HuH-7 (cell line): ENCODE measurements at regions not wholly inside any gene's neighbourhood (a gene's known extent, or its start where the extent isn't known, plus 50 kb on each side); places are given as distances from the start of the nearest gene placed in this dataset.

Experiments used
- DNase-seq: peaks from one replicate; pipeline ENCODE4 v3.0.0; 2011; ENCODE audit warnings: low spot score

DNA sequence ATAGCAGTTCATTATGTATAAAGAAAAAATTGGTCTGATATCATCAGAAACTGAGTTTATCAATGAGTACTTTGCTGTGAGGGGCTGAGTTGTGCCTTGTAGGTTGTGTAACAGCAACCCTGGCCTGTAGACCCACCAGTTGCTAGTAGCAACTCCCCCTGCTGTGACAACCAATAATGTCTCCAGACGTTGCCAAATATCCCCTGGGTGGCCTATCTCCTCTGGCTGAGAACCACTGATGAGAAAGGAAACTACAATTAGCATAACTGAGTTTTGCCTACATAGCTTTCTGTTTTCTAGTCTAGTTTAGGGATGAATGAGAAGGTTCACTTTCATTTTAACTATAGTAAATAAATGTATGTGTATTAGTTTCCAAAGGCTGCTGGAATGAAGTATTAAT is 234.1 kb downstream of the CPE start:
- no peak for DNase-seq

DNA sequence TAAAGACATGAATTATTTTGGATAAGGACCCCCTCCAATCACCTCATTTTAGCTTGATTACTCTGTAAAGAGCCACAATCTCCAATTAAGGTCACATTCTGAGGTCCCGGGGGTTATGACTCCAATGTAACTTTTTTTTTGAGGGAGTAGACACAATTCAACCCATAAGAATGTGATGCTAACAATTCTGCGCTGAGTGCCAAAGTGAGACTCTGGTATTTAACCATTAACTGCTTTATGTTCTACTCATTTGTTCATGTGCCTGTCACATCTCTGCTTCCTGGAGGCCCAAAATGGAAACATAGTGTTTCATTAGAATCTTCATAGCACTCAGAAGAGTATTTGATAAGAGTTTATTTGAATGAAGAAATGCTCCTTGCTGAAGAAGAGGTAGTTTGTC is 234.8 kb downstream of the CPE start:
- DNase-seq, result no peak

DNA sequence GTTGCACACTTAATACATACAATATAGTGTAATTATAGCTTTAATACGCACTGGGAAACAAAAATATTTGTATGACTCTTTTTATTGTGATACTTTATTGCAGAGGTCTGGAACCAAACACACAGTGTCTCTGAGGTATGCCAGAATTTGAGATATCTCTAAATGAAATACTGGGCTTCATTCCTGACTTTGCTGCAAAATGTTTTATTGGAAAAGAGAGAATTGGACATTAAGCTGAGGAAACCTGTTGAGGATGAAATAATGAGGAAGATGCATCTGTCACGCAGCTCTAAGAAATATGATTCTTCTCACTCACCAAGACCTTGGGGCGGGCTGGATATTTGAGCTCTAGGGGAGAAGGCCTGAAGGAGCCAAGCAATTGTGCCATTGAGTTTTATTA is 242.1 kb downstream of the CPE start:
- no peak for DNase-seq

DNA sequence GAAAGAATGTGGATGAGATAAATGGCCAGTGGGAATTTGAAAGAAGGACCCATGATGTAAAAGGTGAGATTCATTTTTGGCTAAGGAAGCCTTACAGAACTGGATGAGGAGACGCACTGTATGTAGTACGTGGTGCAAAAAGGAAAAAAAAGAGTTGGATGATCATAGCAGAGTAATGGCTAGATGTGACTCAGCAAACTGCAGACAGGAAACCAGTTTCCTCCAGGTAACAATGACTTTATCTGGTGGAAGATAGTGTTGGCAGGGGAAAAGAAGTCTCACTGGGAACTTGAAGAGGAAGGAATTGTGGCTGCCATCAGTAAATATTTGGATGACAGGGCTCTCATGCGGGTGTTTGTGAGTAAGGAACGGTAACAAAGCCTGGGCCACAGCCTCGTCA is 243.2 kb downstream of the CPE start:
- no peak for DNase-seq

- no peak for DNase-seq
Measured at GRCh38 chr4:165625281-165625680, 246.5 kb downstream of the CPE start.

DNA sequence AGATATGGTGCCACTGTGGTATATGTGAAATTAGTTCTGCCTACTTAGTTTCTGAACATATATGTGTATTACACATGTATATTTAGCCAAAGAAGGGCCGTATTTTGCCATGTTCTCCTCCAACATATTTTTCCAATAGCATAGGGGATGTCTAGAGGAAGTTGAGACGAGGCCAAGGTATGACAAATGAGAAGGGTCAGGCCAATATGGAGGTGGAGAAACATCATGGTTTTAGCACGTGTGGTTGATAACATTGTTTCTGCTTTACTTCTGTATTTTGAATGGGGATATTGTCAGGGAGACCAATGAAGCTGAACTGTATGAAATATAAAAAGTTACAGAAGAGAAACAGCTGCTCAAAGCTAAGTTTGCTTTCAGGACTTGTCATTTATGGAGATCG is 246.7 kb upstream of the TLL1 start:
- DNase-seq, result no peak

GRCh38 chr4:165627128-165627527 is 245.9 kb upstream of the TLL1 start:
- DNase-seq, result no peak

- DNase-seq, result no peak
Measured at GRCh38 chr4:165627548-165627947, 245.5 kb upstream of the TLL1 start.

- DNase-seq, result no peak
Measured at GRCh38 chr4:165628572-165628971, 244.5 kb upstream of the TLL1 start.

- DNase-seq, result no peak
Measured at GRCh38 chr4:165630671-165631070, 242.4 kb upstream of the TLL1 start.

DNA sequence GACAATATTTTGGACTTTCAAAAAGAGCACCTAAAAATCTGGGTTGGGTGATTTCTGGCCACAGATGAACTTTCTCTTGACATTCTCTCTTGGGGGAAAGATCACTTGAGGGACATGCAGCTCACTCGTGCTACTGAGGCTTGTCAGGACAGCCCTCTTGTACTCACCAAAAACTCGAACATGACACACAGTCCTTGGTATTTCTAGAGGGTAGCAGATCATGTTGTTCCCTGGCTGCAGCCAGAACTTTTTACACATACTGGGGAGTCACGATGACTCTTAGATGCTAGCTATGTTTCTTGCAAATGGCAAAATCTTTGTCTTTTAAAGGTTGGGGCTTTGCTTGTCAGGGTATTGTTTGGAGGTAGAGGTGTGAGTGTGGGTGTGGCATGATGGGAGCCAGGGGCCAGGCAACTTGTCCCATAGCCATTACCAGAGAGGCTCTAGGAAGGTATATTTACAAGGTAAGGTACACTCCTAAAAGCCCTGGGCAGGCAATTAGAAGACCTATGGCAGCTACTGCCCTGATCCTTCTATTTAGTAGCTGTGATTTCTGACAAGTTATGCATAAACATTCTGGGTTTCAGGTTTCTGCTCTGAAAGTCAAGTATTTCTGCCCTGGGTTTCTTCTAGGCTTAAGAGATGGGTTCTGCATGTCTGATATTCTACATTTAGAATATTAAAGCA is 241.7 kb upstream of the TLL1 start:
- DNase-seq, result no peak

DNA sequence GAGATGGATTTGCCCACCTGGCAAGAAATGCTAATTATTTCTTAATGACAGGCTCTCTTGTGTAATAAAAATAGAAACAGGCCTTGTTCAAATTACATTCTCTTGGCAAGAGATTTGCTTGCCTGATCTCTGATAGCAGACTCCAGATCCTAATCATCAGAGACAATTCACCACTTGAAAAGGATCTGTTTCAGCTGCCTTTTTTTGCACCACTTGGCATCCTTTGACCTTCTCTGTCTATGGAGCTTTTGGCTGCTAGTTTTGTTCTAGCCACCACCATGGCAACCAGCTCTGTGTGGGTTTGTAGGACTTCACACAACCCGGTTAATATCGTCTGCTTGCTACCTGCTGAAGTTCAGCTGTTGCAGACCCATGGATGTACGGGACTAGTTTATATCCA is 241.1 kb upstream of the TLL1 start:
- DNase-seq, result no peak

- no peak for DNase-seq
Measured at GRCh38 chr4:165634766-165635165, 238.3 kb upstream of the TLL1 start.

GRCh38 chr4:165635381-165635780 is 237.7 kb upstream of the TLL1 start:
- DNase-seq, result no peak

- no peak for DNase-seq
Measured at GRCh38 chr4:165635951-165636350, 237.1 kb upstream of the TLL1 start.

DNA sequence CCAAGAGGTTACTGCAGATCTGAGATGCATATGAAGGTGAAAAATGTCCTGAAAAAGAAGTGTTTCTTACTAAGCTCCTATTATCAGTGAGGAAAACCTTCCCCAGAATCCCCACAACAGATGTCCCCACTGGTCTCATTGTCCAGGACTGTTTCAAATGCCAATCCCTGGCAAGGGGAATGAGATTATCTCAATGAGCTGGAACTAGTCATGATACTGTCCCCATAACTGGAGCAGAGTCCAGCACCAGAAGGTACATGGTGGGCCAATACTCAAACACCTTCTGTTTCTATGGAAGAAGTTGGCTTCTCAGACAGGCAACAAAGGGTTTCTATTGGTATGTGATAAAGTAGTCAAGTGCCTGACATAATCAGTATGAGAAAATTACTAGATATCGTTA is 221.1 kb upstream of the TLL1 start:
- no peak for DNase-seq

GRCh38 chr4:165654556-165654955 is 218.5 kb upstream of the TLL1 start:
- no peak for DNase-seq

GRCh38 chr4:165656399-165656798 is 216.6 kb upstream of the TLL1 start:
- no peak for DNase-seq

GRCh38 chr4:165656829-165657490 is 216.1 kb upstream of the TLL1 start:
- DNase-seq, result no peak

DNA sequence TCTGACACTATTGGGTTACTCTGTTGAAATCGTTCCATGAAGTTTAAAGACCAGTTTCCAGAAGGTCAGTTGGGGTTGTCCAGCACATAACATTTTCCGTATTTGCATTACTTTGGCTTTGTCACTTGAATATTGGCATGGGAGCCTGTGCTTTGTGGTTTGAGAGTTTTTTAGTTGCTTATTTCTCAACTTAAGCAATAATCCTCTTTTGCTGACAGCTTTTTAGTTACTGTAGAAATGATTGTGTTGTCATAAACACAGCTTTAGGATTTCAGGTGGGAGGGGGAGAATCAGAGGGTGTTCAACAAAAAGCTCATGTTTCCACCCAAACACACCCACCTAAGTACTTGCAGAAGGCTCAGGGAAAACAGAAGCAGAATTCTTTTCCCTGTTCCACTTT is 210.7 kb upstream of the TLL1 start:
- DNase-seq, result no peak

- DNase-seq, result no peak
Measured at GRCh38 chr4:165663411-165663810, 209.6 kb upstream of the TLL1 start.

DNA sequence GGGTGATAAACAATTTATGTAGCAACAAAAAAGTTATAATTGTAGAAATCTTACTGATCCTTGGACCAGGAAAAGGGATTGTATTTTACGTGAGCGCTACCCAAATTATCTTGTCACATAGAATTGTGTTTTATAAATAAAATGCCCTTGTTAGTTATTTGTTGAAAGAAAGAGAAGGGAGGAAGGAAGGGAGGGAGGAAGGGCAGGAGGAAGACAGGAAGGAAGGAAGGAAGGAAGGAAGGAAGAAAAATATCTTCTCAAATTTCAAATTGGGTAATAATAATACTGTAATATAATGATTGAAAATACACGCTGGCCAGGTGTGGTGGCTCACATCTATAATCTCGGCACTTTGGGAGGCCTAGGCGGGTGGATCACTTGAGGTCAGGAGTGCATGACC is 206.2 kb upstream of the TLL1 start:
- no peak for DNase-seq

DNA sequence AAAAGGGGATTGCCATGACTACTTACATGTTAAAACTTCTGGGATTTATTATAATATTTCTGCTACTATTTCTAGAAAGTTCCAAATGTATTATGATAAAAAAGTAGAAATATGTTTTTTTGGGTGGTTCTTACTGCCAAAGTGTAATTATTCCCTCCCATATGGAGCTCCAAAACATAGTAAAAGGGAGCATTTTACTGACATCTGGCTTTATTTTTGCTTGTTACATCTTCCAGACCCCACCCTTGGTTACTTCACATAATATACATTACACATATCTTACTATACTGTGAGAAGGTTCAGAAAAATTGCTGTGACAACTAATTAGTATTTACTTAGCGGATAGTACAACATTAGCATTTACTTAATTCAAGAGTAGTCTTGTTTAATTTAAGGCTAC is 205.1 kb upstream of the TLL1 start:
- DNase-seq, result no peak

DNA sequence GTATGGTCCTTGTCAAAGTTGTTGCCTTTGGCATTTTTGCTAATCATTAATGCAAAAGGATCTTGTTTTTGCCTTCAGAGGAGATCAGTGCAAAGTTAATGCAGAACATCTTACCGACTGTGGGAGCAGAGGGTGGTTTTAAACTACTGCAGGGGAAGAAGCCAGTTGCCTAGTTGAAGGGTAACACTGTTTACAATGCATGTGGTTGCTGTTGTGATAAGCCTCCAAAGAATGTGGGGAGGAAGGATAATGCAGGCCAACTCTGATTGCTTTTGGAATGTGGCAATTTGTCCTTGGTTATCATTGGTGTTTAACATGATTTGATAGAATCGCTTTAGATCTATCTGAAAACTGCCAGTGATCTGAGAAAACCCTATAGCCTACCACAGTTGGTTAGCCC is 204.3 kb upstream of the TLL1 start:
- DNase-seq, result no peak
